NCI-H2107 treated with DMSO at 0.1 percent for 48 hours (cell line): ENCODE measurements at regions not wholly inside any gene's neighbourhood (a gene's known extent, or its start where the extent isn't known, plus 50 kb on each side); places are given as distances from the start of the nearest gene placed in this dataset.

Experiments used
- DNase-seq: peaks from one replicate; lab custom pipeline; 2025; ENCODE audit not compliant: unreplicated experiment; lab: John Stamatoyannopoulos, UW

DNA sequence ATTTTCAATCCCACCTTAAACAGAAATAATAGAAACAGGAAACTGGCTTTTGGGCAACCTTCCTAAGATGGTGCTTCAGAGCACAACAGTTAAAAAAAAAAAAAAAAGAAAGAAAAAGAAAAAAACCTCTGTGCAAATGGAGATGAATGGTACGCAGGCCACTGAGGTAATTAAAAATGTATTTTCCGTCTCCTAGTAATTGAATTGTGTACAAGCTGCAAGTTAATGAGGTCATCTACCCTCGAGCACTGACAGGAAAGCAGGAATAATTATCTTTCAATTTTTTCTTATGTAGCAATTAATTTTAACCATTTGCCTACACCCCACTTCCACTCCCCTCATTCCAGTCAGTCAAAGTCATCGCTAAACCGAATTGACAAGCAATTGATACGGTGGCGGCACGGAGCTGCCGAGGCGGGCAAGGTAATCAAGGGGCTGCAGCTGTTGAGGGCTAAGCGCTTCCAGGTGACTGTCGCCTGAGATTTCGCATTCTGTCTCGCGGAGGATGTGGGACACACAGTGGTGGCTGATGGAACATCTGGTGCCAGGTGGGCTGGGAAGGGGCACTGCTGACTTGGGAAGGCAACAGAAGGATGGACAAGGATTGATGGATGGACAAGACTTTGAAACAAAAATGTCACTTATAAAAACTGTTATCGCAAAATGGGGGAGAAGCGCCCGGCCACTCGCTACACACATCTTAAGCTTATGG is 109.4 kb downstream of the RCN1 start:
- DNase-seq, result no peak

- DNase-seq, result no peak
These were observed 113.9 kb downstream of the RCN1 start for GRCh38 chr11:32204751-32205150.

DNA sequence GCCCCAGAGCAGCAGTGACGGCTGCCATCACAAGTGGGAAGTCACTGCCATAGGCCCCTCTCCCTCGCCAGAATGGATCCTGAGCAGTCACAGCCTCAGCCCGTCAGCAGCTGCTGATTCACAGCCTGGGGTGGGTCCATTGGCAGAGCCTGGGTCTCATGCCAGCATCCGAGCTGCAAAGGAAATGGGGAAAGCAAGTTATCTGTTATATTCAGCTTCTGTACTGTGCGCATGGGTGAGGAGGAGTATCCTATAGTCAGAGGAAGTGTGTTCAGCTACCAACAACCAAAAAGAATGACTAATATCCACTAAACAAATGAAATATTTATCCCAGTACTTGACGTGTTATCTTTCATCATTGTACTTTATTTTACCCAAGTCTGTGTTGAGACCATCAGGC is 119.7 kb downstream of the RCN1 start:
- no peak for DNase-seq

GRCh38 chr11:32213223-32213622 is 122.3 kb downstream of the RCN1 start:
- DNase-seq, result no peak

DNA sequence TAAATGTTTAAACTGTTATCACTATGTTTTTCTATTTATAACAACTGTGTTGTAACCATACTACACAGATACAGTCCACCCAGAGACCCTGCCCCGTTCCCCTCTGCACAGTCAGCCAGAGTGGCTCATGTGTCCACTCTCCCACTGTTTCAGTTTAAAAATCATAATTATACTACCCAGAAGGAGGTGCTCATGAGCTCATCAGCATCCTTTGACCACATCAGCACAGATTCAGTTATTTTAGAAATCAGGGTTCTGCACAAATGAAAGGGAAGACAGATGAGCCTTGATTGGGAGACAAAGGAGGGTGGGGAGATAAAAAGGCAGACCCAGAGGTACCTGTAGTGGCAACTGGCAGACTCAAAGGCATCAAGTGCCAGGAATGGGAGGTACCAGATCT is 124.3 kb downstream of the RCN1 start:
- DNase-seq, result no peak

GRCh38 chr11:32216749-32217148 is 125.9 kb downstream of the RCN1 start:
- no peak for DNase-seq

DNA sequence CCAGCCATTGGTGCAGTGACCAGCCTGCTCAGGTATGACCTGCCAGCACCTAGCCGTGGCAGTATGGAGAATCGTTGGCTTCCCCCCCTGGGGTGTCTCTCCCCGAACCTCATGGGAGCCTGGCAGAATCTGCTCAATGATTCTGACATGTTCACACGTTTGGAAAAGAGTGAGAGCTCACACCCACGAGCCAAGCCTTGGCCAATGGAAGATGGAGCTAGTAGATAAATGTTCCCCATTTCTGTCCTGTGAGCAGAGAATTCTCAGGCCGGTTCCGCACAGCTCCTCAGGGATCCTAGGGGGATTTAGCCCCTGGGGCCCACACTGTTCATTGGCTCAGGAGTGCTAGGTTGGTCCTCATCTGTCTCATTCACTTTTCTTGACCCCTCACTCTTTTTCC is 128.4 kb downstream of the RCN1 start:
- DNase-seq, result no peak

- DNase-seq, result no peak
These were observed 130.7 kb downstream of the RCN1 start for GRCh38 chr11:32221476-32222032.

DNA sequence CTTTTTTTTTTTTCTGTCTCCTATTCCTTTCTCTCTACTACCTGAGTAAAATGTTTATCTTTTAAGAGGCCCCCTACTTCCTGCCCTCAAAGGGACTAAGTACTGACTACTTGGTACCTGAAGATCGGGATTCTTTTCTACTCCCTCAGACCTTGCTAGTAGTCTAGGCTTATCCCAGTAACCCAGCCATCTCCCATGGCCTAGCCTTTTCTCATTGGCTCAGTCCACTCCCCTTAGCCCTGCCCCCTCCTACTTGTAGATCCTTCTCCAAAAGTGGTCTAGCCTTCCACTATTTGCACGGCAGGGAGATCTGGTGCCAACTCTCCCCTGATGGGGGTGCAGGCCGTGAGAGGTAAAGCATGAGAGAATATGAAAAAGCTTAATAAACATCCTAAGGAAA is 133.7 kb downstream of the RCN1 start:
- DNase-seq, result no peak

DNA sequence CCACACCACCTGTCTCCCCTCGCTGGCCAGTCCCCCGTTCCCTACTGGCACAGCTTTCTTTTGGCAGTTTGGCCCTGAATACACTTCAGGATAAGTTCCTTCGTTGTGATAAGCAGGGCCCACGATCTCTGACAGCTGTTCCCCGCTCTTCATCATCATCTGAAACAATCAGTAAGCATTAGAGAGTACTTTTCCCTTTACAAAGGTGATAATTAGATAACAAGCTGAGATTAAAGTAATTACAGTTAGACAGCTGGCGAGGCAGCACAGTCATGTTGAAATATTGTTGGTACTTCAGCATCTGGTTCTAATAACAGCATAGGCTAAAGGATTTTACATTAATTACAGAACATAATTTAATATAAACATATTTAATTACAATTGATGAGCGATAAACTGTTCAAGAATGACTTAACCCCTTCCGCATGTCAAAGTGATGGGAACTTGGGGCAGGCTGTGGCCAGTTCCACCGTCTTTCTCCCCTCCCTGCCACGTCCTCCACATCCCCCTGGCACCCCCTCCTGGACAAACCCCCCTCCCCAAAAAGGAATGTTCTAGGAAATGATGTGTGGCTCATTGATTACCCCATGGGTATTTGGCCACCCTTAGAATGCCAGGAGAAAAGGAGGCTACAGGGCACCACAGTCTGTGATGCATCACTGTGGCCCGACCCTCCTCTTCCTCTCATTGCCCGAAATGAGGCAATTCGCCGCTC is 134.9 kb downstream of the RCN1 start:
- peak; percentile 25 for DNase-seq

DNA sequence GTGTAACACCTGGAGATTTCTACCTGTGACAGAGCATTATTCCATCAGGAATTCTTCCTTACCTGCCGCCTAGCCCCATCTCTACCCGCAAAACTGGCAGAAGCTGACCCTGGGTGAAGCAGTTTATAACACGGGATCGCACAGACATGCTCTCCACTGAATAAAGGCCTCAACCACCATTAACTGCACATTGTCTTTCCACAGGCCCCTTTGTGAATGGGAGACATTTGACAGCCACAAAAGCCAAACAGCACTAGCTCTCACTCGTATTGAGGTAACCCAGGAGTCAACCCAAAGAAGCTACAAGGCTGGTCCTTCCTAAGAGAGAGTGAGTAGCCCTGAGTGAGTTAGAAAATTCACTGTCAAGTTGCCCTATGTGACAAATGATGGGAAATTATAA is 135.6 kb downstream of the RCN1 start:
- no peak for DNase-seq

GRCh38 chr11:32229576-32230240 is 138.8 kb downstream of the RCN1 start:
- DNase-seq, result peak; percentile 24

GRCh38 chr11:32231909-32232493 is 141.1 kb downstream of the RCN1 start:
- DNase-seq, result peak; percentile 34

DNA sequence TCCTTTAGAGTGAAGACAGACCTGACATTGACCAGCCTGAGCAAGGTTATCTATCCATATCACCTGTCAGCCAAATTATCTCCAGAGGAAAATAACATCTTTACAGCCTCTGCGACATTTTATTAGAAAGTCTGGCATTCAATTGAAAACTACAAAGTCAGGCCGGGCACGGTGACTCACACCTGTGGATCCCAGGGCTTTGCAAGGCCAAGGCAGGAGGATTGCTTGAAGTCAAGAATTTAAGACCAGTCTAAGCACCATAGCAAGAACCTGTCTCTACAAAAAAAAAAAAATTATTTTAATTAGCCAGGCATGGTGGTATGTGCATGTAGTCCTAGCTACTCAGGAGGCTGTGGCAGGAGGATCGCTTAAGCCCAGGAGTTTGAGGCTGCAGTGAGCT is 141.6 kb downstream of the RCN1 start:
- no peak for DNase-seq

DNA sequence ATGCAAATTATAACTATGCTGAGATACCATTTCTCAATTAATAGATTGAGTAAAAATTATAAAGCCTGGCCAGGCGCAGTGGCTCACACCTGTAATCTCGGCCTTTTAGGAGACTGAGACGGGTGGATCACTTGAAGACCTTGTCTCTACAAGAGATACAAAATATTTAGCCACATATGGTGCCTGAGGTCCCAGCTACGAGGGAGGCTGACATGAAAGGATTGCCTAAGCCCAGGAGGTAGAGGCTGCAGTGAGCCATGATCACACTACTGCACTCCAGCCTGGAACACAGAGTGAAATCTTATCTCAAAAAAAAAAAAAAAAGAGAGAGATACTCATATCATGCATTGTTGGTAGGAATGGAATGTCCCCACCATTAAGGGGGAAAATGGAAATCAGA is 142.4 kb downstream of the RCN1 start:
- DNase-seq, result no peak

DNA sequence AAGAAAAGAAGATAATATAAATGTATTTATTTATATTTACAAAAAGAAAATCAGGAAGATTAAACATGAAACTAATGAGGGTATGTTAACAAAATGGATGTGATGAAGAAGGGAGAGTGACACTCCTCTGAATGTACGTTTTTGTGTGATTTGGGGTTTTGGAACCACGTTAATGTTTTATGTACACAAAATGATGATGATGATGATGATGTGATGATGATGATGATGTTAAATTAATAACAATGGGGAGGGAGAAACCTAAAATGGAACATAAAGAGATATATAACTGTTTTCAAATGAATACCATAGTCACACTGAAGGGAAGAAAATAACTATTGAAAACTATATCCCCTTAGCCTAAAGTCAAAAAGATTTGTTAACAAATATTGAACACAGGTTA is 143.1 kb downstream of the RCN1 start:
- no peak for DNase-seq

DNA sequence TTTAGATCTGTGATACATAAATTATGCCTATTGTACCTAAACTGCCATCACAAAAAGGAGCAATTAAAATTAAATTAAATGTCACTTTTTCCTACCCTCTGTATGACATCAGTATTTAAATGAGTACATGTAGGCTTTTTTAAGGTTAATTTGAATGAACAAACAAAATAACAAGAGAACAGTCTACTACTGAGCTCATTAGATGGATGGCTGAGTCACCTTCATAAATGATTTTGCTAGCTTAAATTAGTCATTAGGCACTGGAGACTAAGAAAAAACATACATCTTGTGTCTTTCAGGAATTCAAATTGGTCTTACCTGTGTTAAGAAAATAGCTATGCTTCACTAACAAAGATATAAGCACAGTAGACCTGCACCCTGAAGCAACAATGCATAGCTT is 153.6 kb downstream of the RCN1 start:
- no peak for DNase-seq

- no peak for DNase-seq
These were observed 162.8 kb downstream of the RCN1 start for GRCh38 chr11:32253706-32254105.

- DNase-seq, result no peak
These were observed 165.0 kb downstream of the RCN1 start for GRCh38 chr11:32255841-32256240.

DNA sequence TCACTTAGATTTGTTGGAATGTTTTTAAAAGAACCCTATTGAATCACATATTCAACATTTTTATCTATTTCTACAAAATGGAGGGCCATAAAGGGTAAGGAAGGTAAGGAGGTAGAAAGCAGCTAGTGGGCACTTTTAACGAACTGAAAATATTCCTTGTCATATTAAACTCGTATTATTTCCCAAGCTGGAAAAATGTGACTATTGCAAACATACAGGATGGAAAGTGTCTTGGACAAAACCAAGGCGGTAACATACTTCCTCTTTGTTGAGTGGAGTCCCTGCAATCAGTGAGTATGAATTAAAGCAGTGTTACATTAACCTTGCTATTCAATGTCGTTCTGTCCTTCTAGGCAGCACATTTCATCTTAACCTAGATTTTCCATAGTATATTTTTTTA is 165.6 kb downstream of the RCN1 start:
- no peak for DNase-seq

- no peak for DNase-seq
These were observed 168.8 kb downstream of the RCN1 start for GRCh38 chr11:32259641-32260081.

- no peak for DNase-seq
These were observed 171.5 kb downstream of the RCN1 start for GRCh38 chr11:32262367-32262766.
